GM21423 (cell line): ENCODE measurements at regions not wholly inside any gene's neighbourhood (a gene's known extent, or its start where the extent isn't known, plus 50 kb on each side); places are given as distances from the start of the nearest gene placed in this dataset.

ENCODE experiments used
- ATAC-seq: cut with Tn5 transposase; IDR thresholded peaks from one replicate; pipeline ENCODE4 v1.9.1; 2021; ENCODE audit warnings: mild to moderate bottlenecking, moderate library complexity; ENCODE audit not compliant: unreplicated experiment

- no peak for ATAC-seq
Observed at GRCh38 chr17:36752096-36752888, 150.9 kb downstream of the MRM1 start.

- no peak for ATAC-seq
Observed at GRCh38 chr17:36755586-36755985, 154.2 kb downstream of the MRM1 start.

GRCh38 chr17:36756695-36757094 is 155.3 kb downstream of the MRM1 start:
- no peak for ATAC-seq

GRCh38 chr17:36760425-36760824 is 159.0 kb downstream of the MRM1 start:
- ATAC-seq: no peak

- no peak for ATAC-seq
Observed at GRCh38 chr17:36761203-36761950, 160.0 kb downstream of the MRM1 start.

- no peak for ATAC-seq
Observed at GRCh38 chr17:36765436-36766043, 164.2 kb downstream of the MRM1 start.

GRCh38 chr17:36768394-36768793 is 167.0 kb downstream of the MRM1 start:
- no peak for ATAC-seq

- no peak for ATAC-seq
Observed at GRCh38 chr17:36773039-36773438, 164.2 kb upstream of the LHX1 start.

GRCh38 chr17:36777118-36777517 is 160.2 kb upstream of the LHX1 start:
- no peak for ATAC-seq

- no peak for ATAC-seq
Observed at GRCh38 chr17:36778448-36778847, 158.8 kb upstream of the LHX1 start.

GRCh38 chr17:36779550-36779949 is 157.7 kb upstream of the LHX1 start:
- no peak for ATAC-seq

GRCh38 chr17:36784633-36785032 is 152.6 kb upstream of the LHX1 start:
- no peak for ATAC-seq

- ATAC-seq: no peak
Observed at GRCh38 chr17:36786867-36787266, 150.4 kb upstream of the LHX1 start.

- ATAC-seq: no peak
Observed at GRCh38 chr17:36791150-36791941, 145.9 kb upstream of the LHX1 start.

- ATAC-seq: no peak
Observed at GRCh38 chr17:36791942-36792475, 145.3 kb upstream of the LHX1 start.

GRCh38 chr17:36792849-36793248 is 144.4 kb upstream of the LHX1 start:
- ATAC-seq: no peak

- no peak for ATAC-seq
Observed at GRCh38 chr17:36793976-36794375, 143.3 kb upstream of the LHX1 start.

GRCh38 chr17:36807496-36808179 is 129.6 kb upstream of the LHX1 start:
- ATAC-seq: no peak

GRCh38 chr17:36808180-36808661 is 129.1 kb upstream of the LHX1 start:
- no peak for ATAC-seq

GRCh38 chr17:36812762-36813161 is 124.5 kb upstream of the LHX1 start:
- ATAC-seq: no peak
